HCT116 (cell line): ENCODE measurements at regions not wholly inside any gene's neighbourhood (a gene's known extent, or its start where the extent isn't known, plus 50 kb on each side); places are given as distances from the start of the nearest gene placed in this dataset.

Source experiments
- ATAC-seq: fragments of 200-7000 bp; cut with Tn5 transposase; 2 replicates; pipeline ENCODE4 v1.9.1; 2020; ENCODE audit warnings: mild to moderate bottlenecking, moderate library complexity
- BruUV-seq: library from RNA; stranded (reverse); fragments of 400-500 nt; replicated peaks from 2 replicates; lab custom pipeline; 2021; lab: Mats Ljungman, UMichigan
- CTCF ChIA-PET: fragments of 300-600 bp; sonication (Branson Sonifier 250); formaldehyde crosslinking; loops from one replicate; lab custom pipeline; 2021; ENCODE audit warnings: antibody characterized with exemption; lab: Charles Lee
- POLR2A ChIA-PET: fragments of 300-600, 350-600 bp; sonication (Branson Sonifier 250); formaldehyde crosslinking; loops from one replicate; lab custom pipeline; 2021; ENCODE audit warnings: antibody characterized with exemption; lab: Charles Lee
- RAD21 ChIA-PET, 2 experiments: fragments of 300-600 bp; sonication (Branson Sonifier 250); formaldehyde crosslinking; loops; one replicate each; lab custom pipeline; 2023; ENCODE audit warnings: low total read pairs in 2 of 2; ENCODE audit not compliant: uncharacterized antibody in 2 of 2, unreplicated experiment in 2 of 2, low non-redundant PET in 1 of 2; lab: Charles Lee
- DNase-seq: peaks from one replicate; pipeline ENCODE4 v3.0.0-alpha.2; 2010; ENCODE audit warnings: low read depth, low spot score
- H2AFZ ChIP-seq: fragments of 200-600 bp; shearing (Covaris generic), sonication (generic); 2 replicates; pipeline ENCODE4 v1.6.1; 2017; ENCODE audit warnings: low read depth, mixed run types, mixed read lengths, antibody characterized with exemption, low read length; ENCODE audit not compliant: poor library complexity, severe bottlenecking
- H3K27ac ChIP-seq: 2 replicates; pipeline ENCODE4 v1.5.1; 2012; ENCODE audit warnings: low read depth, low read length
- H3K27me3 ChIP-seq: fragments of 200-600 bp; sonication (generic); 2 replicates; pipeline ENCODE4 v1.6.1; 2016; ENCODE audit warnings: mixed run types, low read length, mixed read lengths; ENCODE audit not compliant: insufficient read depth
- H3K36me3 ChIP-seq, 2 experiments: fragments of 200-500 bp in 1 of 2; fragments of 200-600 bp in 1 of 2; sonication (Bioruptor generic) in 1 of 2; sonication (generic) in 1 of 2; 2 replicates each; pipeline versions ENCODE4 v1.5.1 to v1.6.1; 2014 to 2016; ENCODE audit warnings: low read length in 2 of 2, inconsistent platforms in 1 of 2, mixed read lengths in 1 of 2, mixed run types in 1 of 2; ENCODE audit not compliant: insufficient read depth in 2 of 2, control insufficient read depth in 1 of 2
- H3K4me1 ChIP-seq, 2 experiments: fragments of 200-600 bp in 1 of 2; sonication (generic) in 1 of 2; 2 replicates each; pipeline versions ENCODE4 v1.5.1 to v1.6.1; 2012 to 2017; ENCODE audit warnings: low read length in 2 of 2, inconsistent platforms in 1 of 2, mild to moderate bottlenecking in 1 of 2, mixed read lengths in 1 of 2, mixed run types in 1 of 2, moderate library complexity in 1 of 2; ENCODE audit not compliant: insufficient read depth in 2 of 2, control insufficient read depth in 1 of 2
- H3K4me2 ChIP-seq: fragments of 200-600 bp; sonication (generic); 2 replicates; pipeline ENCODE4 v1.6.1; 2017; ENCODE audit warnings: mixed run types, low read length, mixed read lengths
- H3K4me3 ChIP-seq, 2 experiments: fragments of 200-600 bp in 1 of 2; sonication (generic) in 1 of 2; replicated peaks in 1 of 2; 2 replicates each; pipeline ENCODE4 v1.5.1; 2011 to 2016; ENCODE audit warnings: low read length in 2 of 2, control low read depth in 1 of 2, low read depth in 1 of 2, mild to moderate bottlenecking in 1 of 2, mixed read lengths in 1 of 2, mixed run types in 1 of 2
- H3K79me2 ChIP-seq: fragments of 200-600 bp; sonication (generic); 2 replicates; pipeline ENCODE4 v1.6.1; 2017; ENCODE audit warnings: mild to moderate bottlenecking, mixed run types, low read length, moderate library complexity, mixed read lengths; ENCODE audit not compliant: insufficient read depth
- H3K9ac ChIP-seq: fragments of 200-600 bp; sonication (generic); 2 replicates; pipeline ENCODE4 v1.6.1; 2016; ENCODE audit warnings: low read length, mixed read lengths
- H3K9me2 ChIP-seq: fragments of 200-600 bp; sonication (generic), shearing (Covaris generic); 2 replicates; pipeline ENCODE4 v1.6.1; 2017; ENCODE audit warnings: mixed run types, mild to moderate bottlenecking, moderate library complexity; ENCODE audit not compliant: insufficient read depth
- H3K9me3 ChIP-seq, 2 experiments: fragments of 200-500 bp in 1 of 2; fragments of 200-600 bp in 1 of 2; sonication (Bioruptor generic) in 1 of 2; sonication (generic) in 1 of 2; 2 replicates each; pipeline ENCODE4 v1.6.1; 2014 to 2017; ENCODE audit warnings: low read length in 2 of 2, mixed read lengths in 2 of 2, inconsistent platforms in 1 of 2, low read depth in 1 of 2, mild to moderate bottlenecking in 1 of 2, mixed run types in 1 of 2, moderate library complexity in 1 of 2; ENCODE audit not compliant: control insufficient read depth in 1 of 2, insufficient read depth in 1 of 2
- H4K20me1 ChIP-seq: fragments of 200-600 bp; sonication (generic), shearing (Covaris generic); 2 replicates; pipeline ENCODE4 v1.6.1; 2017; ENCODE audit warnings: mixed run types, mild to moderate bottlenecking, moderate library complexity; ENCODE audit not compliant: insufficient read depth
- CBX3 ChIP-seq: IDR thresholded peaks from 2 replicates; pipeline ENCODE4 v1.6.1; 2012; ENCODE audit warnings: low read depth
- CEBPB ChIP-seq: IDR thresholded peaks from 2 replicates; pipeline ENCODE4 v1.6.1; 2012; ENCODE audit warnings: low read depth
- FOSL1 ChIP-seq: IDR thresholded peaks from 2 replicates; pipeline ENCODE4 v1.6.1; 2012; ENCODE audit warnings: low read depth
- POLR2A ChIP-seq: IDR thresholded peaks from 2 replicates; pipeline ENCODE4 v1.7.0; 2011; ENCODE audit warnings: borderline replicate concordance; ENCODE audit not compliant: insufficient read depth, insufficient read length; ENCODE audit errors: extremely low read depth
- SP1 ChIP-seq: IDR thresholded peaks from 2 replicates; pipeline ENCODE4 v1.6.1; 2012; ENCODE audit warnings: low read depth
- ZFX ChIP-seq: fragments of 450-650 bp; IDR thresholded peaks from 2 replicates; pipeline ENCODE4 v1.6.1; 2017
- intact Hi-C: fragments of 100-400 bp; cut with micrococcal nuclease; formaldehyde crosslinking; loops from 2 replicates; pipeline ENCODE4 v1.10.0; 2022
- TF ChIP-seq, protein P1 (sequence below): IDR thresholded peaks from 2 replicates; pipeline ENCODE4 v1.6.1; 2012

DNA sequence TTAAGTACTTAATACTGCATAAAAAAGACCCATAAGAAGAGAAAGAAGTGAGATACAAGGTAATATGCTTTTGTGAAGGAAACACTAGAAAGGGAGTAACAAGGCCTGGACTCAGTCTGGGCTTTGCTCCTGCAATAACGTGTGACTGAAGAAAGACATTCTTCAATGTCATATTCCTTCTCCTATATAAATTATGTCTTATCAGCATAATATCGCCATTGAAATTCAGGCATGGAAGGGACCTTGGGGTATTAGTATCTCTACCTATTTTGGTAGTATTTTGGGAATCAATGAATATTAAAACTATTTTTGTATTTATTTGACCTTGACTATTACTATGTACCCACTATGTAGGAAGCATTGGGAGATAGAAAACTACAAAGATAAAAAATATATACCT is 62.2 kb upstream of the GIMD1 start:
- BruUV-seq: no TSS peak
- ATAC-seq: no peak
- H3K4me1 ChIP-seq: no peaks in the 10 kb centered on the region
- TF ChIP-seq, protein P1, sequence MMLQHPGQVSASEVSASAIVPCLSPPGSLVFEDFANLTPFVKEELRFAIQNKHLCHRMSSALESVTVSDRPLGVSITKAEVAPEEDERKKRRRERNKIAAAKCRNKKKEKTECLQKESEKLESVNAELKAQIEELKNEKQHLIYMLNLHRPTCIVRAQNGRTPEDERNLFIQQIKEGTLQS: no peak
- TF ChIP-seq SP1 (no peak), ZFX (no peak), CEBPB (no peak), FOSL1 (no peak)
- TF ChIP-seq, all 23 proteins: peak for 0
- H3K27ac ChIP-seq: no peak overlapping the region
- H2AFZ ChIP-seq: no peak overlapping the region
- no peak overlapping the region for H3K9ac ChIP-seq
- no peaks in the 10 kb centered on the region for H3K9me3 ChIP-seq
- no peaks in the 10 kb centered on the region for H4K20me1 ChIP-seq
- H3K36me3 ChIP-seq: no peaks in the 10 kb centered on the region
- no peak overlapping the region for H3K4me3 ChIP-seq
- H3K9me2 ChIP-seq: no peaks in the 10 kb centered on the region
- DNase-seq: no peak
- H3K27me3 ChIP-seq: no peaks in the 10 kb centered on the region
- no peaks in the 10 kb centered on the region for H3K79me2 ChIP-seq
- no peak overlapping the region for H3K4me2 ChIP-seq
- CTCF ChIA-PET: no interaction called here
- RAD21 ChIA-PET: no interaction called here
- intact Hi-C loops: no loop called here
- POLR2A ChIA-PET: no interaction called here

DNA sequence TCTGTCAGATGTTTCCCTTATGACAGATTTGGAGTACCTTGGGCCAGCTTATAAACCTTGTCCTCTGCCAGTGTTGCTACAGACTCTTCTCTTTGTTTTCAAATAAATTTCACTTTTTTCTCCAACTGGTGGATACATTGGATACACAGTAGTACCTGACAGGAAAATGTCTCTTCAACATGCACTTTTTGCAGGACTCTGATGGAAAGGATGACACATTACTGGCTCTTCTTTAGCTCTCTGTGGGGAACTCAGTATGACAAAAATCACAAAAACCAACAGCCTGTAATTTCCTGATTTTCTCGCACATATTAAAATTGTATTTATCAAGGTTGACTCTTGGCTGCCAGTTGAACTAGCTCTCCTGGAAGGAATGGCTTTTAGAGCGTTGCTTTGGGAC is 61.3 kb upstream of the GIMD1 start:
- intact Hi-C loops: no loop called here
- no peak for TF ChIP-seq POLR2A
- no peak for TF ChIP-seq CBX3
- Histone ChIP-seq H3K79me2 (no peaks in the 10 kb centered on the region), H3K4me1 (no peaks in the 10 kb centered on the region), H3K27ac (no peak overlapping the region), H2AFZ (no peak overlapping the region), H3K9me3 (no peaks in the 10 kb centered on the region), H3K4me3 (no peak overlapping the region), H3K9ac (no peak overlapping the region), H3K27me3 (no peaks in the 10 kb centered on the region), H4K20me1 (no peaks in the 10 kb centered on the region), H3K4me2 (no peak overlapping the region), H3K36me3 (no peaks in the 10 kb centered on the region), H3K9me2 (no peaks in the 10 kb centered on the region)
- no TSS peak for BruUV-seq
- CTCF ChIA-PET: no interaction called here
- DNase-seq (no peak), ATAC-seq (no peak)
- RAD21 ChIA-PET: no interaction called here
- POLR2A ChIA-PET: no interaction called here
